GM23248 (cell line): ENCODE measurements at regions not wholly inside any gene's neighbourhood (a gene's known extent, or its start where the extent isn't known, plus 50 kb on each side); places are given as distances from the start of the nearest gene placed in this dataset.
"Not testable (repeated sequence)": the region's sequence is repeated elsewhere in the genome, so short reads cannot be mapped to it uniquely, and the experiment has no call there.

Source experiments
- DNase-seq: peaks from one replicate; pipeline ENCODE4 v3.0.0-alpha.2; 2015
- H2AFZ ChIP-seq: fragments of 200-600 bp; sonication (generic); 2 replicates; pipeline ENCODE4 v1.6.1; 2016; ENCODE audit warnings: antibody characterized with exemption
- H3F3A ChIP-seq: fragments of 200-600 bp; sonication (generic); 2 replicates; pipeline ENCODE4 v1.6.1; 2016; ENCODE audit warnings: mild to moderate bottlenecking, antibody characterized with exemption, mixed run types; ENCODE audit not compliant: insufficient read depth
- H3K27ac ChIP-seq: fragments of 200-600 bp; sonication (generic); 2 replicates; pipeline ENCODE4 v1.5.1; 2016; ENCODE audit warnings: mild to moderate bottlenecking
- H3K27me3 ChIP-seq: fragments of 200-600 bp; sonication (generic); replicated peaks from 2 replicates; pipeline ENCODE4 v1.6.1; 2016; ENCODE audit warnings: mild to moderate bottlenecking; ENCODE audit not compliant: insufficient read depth
- H3K36me3 ChIP-seq: fragments of 200-600 bp; sonication (generic); 2 replicates; pipeline ENCODE4 v1.6.1; 2016; ENCODE audit warnings: low read depth, mild to moderate bottlenecking
- H3K4me1 ChIP-seq: fragments of 200-600 bp; sonication (generic); 2 replicates; pipeline ENCODE4 v1.6.1; 2016; ENCODE audit warnings: mild to moderate bottlenecking; ENCODE audit not compliant: insufficient read depth
- H3K4me2 ChIP-seq: fragments of 200-600 bp; sonication (generic); one replicate; pipeline ENCODE4 v1.6.1; 2016; ENCODE audit warnings: mild to moderate bottlenecking; ENCODE audit not compliant: unreplicated experiment
- H3K4me3 ChIP-seq: fragments of 200-600 bp; sonication (generic); 2 replicates; pipeline ENCODE4 v1.5.1; 2016; ENCODE audit warnings: mild to moderate bottlenecking
- H3K79me2 ChIP-seq: fragments of 200-600 bp; sonication (generic); 2 replicates; pipeline ENCODE4 v1.6.1; 2016; ENCODE audit warnings: mild to moderate bottlenecking; ENCODE audit not compliant: insufficient read depth
- H3K9ac ChIP-seq: fragments of 200-600 bp; sonication (generic); 2 replicates; pipeline ENCODE4 v1.6.1; 2016; ENCODE audit warnings: mild to moderate bottlenecking
- H3K9me2 ChIP-seq: fragments of 200-600 bp; sonication (generic); 2 replicates; pipeline ENCODE4 v1.6.1; 2016; ENCODE audit warnings: mixed run types, mild to moderate bottlenecking, moderate library complexity; ENCODE audit not compliant: insufficient read depth
- H3K9me3 ChIP-seq: fragments of 200-600 bp; sonication (generic); one replicate; pipeline ENCODE4 v1.6.1; 2017; ENCODE audit warnings: low read depth
- H4K20me1 ChIP-seq: fragments of 200-600 bp; sonication (generic); 2 replicates; pipeline ENCODE4 v1.6.0; 2016; ENCODE audit not compliant: insufficient read depth
- EZH2 ChIP-seq: fragments of 200-600 bp; sonication (generic); IDR thresholded peaks from 2 replicates; pipeline ENCODE4 v1.6.1; 2018; ENCODE audit warnings: antibody characterized with exemption, mild to moderate bottlenecking; ENCODE audit not compliant: insufficient read depth, poor library complexity, severe bottlenecking
- EZH2phosphoT487 ChIP-seq: fragments of 200-600 bp; sonication (generic); IDR thresholded peaks from 2 replicates; pipeline ENCODE4 v1.6.1; 2018; ENCODE audit warnings: antibody characterized with exemption, moderate library complexity, mild to moderate bottlenecking, low read depth; ENCODE audit not compliant: insufficient read depth
- WGBS, 2 experiments: methylation state at CpG; one replicate each; pipeline ENCODE4 v1.1.6; 2015 to 2017; ENCODE audit warnings: low lambda C conversion rate in 2 of 2, low coverage in 1 of 2; ENCODE audit errors: missing lambda C conversion rate in 2 of 2; 5-methylcytosine and 5-hydroxymethylcytosine counted together
- in situ Hi-C: fragments of 300-500 bp; cut with MboI; formaldehyde crosslinking; loops from 2 replicates; pipeline ENCODE4 v1.15.0; 2020

GRCh38 chr11:90465553-90465952 lies 242.7 kb upstream of the CHORDC1 start:
- Histone ChIP-seq H3K4me3 (no peak overlapping the region), H3K27me3 (no peaks in the 10 kb centered on the region), H4K20me1 (no peaks in the 10 kb centered on the region), H3K79me2 (no peaks in the 10 kb centered on the region), H3K36me3 (no peaks in the 10 kb centered on the region), H3F3A (no peaks in the 10 kb centered on the region), H3K9me3 (no peaks in the 10 kb centered on the region), H3K4me2 (no peak overlapping the region), H3K9me2 (no peaks in the 10 kb centered on the region), H3K9ac (no peak overlapping the region), H3K4me1 (no peaks in the 10 kb centered on the region), H2AFZ (no peak overlapping the region), H3K27ac (no peak overlapping the region)
- in situ Hi-C loops = no loop called here
- DNase-seq = no peak
- WGBS, 2 experiments = 35 to 41% methylated on average over 5 of the region's 5 CpGs
- TF ChIP-seq EZH2 (no peak), EZH2phosphoT487 (no peak)

- H3K79me2 ChIP-seq, H3K9me3 ChIP-seq, H3K36me3 ChIP-seq, DNase-seq, H4K20me1 ChIP-seq, H3K27ac ChIP-seq, H3F3A ChIP-seq, H3K27me3 ChIP-seq, H3K4me1 ChIP-seq, H3K9me2 ChIP-seq, H2AFZ ChIP-seq, H3K4me2 ChIP-seq, H3K4me3 ChIP-seq, H3K9ac ChIP-seq, in situ Hi-C loops: not testable (repeated sequence)
- WGBS, 2 experiments = 12 to 14% methylated on average over 6 of the region's 6 CpGs
These were observed 232.6 kb upstream of the CHORDC1 start for GRCh38 chr11:90455347-90455920.

GRCh38 chr11:90453525-90453924 lies 230.7 kb upstream of the CHORDC1 start:
- in situ Hi-C loops = no loop called here
- H3K4me3 ChIP-seq = no peak overlapping the region
- H3F3A ChIP-seq = no peaks in the 10 kb centered on the region
- no peaks in the 10 kb centered on the region for H3K4me1 ChIP-seq
- H4K20me1 ChIP-seq = no peaks in the 10 kb centered on the region
- no peak for DNase-seq
- no peak overlapping the region for H3K9ac ChIP-seq
- no peaks in the 10 kb centered on the region for H3K79me2 ChIP-seq
- no peak overlapping the region for H2AFZ ChIP-seq
- H3K27ac ChIP-seq = no peak overlapping the region
- no peaks in the 10 kb centered on the region for H3K27me3 ChIP-seq
- no peaks in the 10 kb centered on the region for H3K9me2 ChIP-seq
- H3K9me3 ChIP-seq = no peaks in the 10 kb centered on the region
- H3K4me2 ChIP-seq = no peak overlapping the region
- no peaks in the 10 kb centered on the region for H3K36me3 ChIP-seq
- TF ChIP-seq EZH2phosphoT487 = no peak
- no peak for TF ChIP-seq EZH2

DNA sequence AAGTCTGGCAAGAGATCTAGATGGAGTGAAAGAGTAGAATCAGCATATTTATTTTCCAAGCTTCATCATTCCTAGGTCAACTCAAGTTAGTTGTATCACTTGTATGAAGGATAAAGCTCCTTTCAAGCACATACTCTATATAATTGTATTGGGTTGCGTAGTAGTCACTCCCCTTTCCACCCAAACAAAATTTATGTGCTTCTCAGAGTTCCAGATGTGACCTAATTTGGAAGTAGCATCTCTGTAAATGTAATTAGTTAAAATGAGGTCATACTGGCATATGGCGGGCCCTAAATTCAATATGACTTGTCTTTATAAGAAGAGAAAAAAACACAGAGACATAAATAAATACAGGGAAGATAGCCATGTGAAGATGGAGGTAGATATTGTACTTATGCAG lies 226.8 kb upstream of the CHORDC1 start:
- H3K9ac ChIP-seq = no peak overlapping the region
- in situ Hi-C loops = no loop called here
- H3K9me2 ChIP-seq = no peaks in the 10 kb centered on the region
- no peak for TF ChIP-seq EZH2
- no peak for TF ChIP-seq EZH2phosphoT487
- no peaks in the 10 kb centered on the region for H3K79me2 ChIP-seq
- no peak overlapping the region for H3K4me2 ChIP-seq
- WGBS, 2 experiments = 9 to 14% methylated on average over 2 of the region's 2 CpGs
- no peak for DNase-seq
- H2AFZ ChIP-seq = no peak overlapping the region
- no peak overlapping the region for H3K27ac ChIP-seq
- H4K20me1 ChIP-seq = no peaks in the 10 kb centered on the region
- H3K36me3 ChIP-seq = no peaks in the 10 kb centered on the region
- H3K4me1 ChIP-seq = no peaks in the 10 kb centered on the region
- no peak overlapping the region for H3K4me3 ChIP-seq
- H3F3A ChIP-seq = no peaks in the 10 kb centered on the region
- H3K27me3 ChIP-seq = no peaks in the 10 kb centered on the region
- H3K9me3 ChIP-seq = no peaks in the 10 kb centered on the region

DNA sequence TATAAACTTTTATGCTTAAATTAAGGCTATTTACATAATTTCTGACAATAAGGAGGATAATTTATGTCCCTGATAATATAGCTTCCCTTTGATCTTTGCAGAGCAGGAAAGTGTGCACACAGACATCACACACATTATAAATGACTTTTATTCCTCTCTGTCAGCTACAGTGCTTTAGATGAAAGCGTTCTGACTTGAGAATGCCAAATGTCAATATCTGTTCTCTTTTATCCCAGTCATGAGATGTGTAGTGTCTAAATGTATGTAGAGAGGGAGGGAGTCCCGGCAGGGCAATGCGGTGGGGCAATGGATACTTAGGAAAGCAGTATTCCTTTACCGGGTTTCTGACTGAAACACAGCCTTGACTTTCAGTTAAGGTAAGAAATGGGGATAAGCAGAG lies 225.4 kb upstream of the CHORDC1 start:
- Histone ChIP-seq H3K4me1 (no peaks in the 10 kb centered on the region), H3K27ac (no peak overlapping the region), H3K79me2 (no peaks in the 10 kb centered on the region), H4K20me1 (no peaks in the 10 kb centered on the region), H3K4me2 (no peak overlapping the region), H3K4me3 (no peak overlapping the region), H3K27me3 (no peaks in the 10 kb centered on the region), H3K9ac (no peak overlapping the region), H2AFZ (no peak overlapping the region), H3K9me2 (no peaks in the 10 kb centered on the region), H3K9me3 (no peaks in the 10 kb centered on the region), H3F3A (no peaks in the 10 kb centered on the region), H3K36me3 (no peaks in the 10 kb centered on the region)
- WGBS, 2 experiments = 9 to 12% methylated on average over 4 of the region's 4 CpGs
- DNase-seq = no peak
- TF ChIP-seq EZH2phosphoT487 = no peak
- no peak for TF ChIP-seq EZH2
- in situ Hi-C loops = no loop called here
